ENCODE measurements at regions not wholly inside any gene's neighbourhood (a gene's known extent, or its start where the extent isn't known, plus 50 kb on each side); places are given as distances from the start of the nearest gene placed in this dataset.

DNA sequence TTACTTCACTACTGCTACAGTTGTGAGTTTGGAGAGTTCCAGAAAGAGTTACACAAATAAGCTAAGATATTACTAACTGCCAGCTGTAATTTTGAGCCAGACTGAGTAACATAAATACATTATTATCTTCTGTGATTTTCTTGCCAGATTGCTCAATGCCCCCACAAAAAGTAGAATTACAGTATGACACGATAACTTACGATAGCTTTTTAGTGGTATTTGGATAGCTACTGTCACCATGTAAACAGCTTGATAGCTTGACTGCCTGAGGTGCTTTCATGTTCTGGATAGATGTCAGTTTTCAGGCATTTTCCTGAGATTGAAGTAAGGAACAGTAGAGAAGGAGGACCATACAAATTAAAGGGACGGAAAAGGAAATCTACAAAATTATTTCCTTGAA lies 533.3 kb downstream of the SOCS6 start:
- TF ChIP-seq FOXA1 (IDR thresholded peaks at IDR 0.05) (no peak), HDGF (IDR thresholded peaks at IDR 0.05; ENCODE audit: borderline replicate concordance) (no peak), ARNT (IDR thresholded peaks at IDR 0.05) (no peak), ELF4 (IDR thresholded peaks at IDR 0.05) (no peak), FOXM1 (IDR thresholded peaks at IDR 0.05; ENCODE audit: borderline replicate concordance) (no peak), BHLHE40 (IDR thresholded peaks at IDR 0.05; ENCODE audit: borderline replicate concordance) (no peak), SP1 (IDR thresholded peaks at IDR 0.05) (no peak), SUZ12 (IDR thresholded peaks at IDR 0.05) (no peak), FOXK2 (IDR thresholded peaks at IDR 0.05) (no peak), TARDBP (IDR thresholded peaks at IDR 0.05) (no peak), LEF1 (IDR thresholded peaks at IDR 0.05; ENCODE audit: borderline replicate concordance) (no peak), CTBP1 (IDR thresholded peaks at IDR 0.05; ENCODE audit: borderline replicate concordance) (no peak)
- TF ChIP-seq, protein P1, sequence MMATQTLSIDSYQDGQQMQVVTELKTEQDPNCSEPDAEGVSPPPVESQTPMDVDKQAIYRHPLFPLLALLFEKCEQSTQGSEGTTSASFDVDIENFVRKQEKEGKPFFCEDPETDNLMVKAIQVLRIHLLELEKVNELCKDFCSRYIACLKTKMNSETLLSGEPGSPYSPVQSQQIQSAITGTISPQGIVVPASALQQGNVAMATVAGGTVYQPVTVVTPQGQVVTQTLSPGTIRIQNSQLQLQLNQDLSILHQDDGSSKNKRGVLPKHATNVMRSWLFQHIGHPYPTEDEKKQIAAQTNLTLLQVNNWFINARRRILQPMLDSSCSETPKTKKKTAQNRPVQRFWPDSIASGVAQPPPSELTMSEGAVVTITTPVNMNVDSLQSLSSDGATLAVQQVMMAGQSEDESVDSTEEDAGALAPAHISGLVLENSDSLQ (IDR thresholded peaks at IDR 0.05): no peak
